HFFc6 (cell line): ENCODE measurements at regions not wholly inside any gene's neighbourhood (a gene's known extent, or its start where the extent isn't known, plus 50 kb on each side); places are given as distances from the start of the nearest gene placed in this dataset.

ENCODE experiments used
- DNase-seq: peaks from one replicate; pipeline ENCODE4 v3.0.0-alpha.2; 2018
- H3K27ac Mint-ChIP-seq: 2 replicates; pipeline ENCODE4 v1.8.0; 2020; ENCODE audit warnings: mild to moderate bottlenecking, mixed read lengths
- H3K27me3 Mint-ChIP-seq: 2 replicates; pipeline ENCODE4 v1.8.0; 2021; ENCODE audit warnings: mild to moderate bottlenecking, moderate library complexity, mixed read lengths; ENCODE audit not compliant: insufficient read depth
- H3K36me3 Mint-ChIP-seq: 2 replicates; pipeline ENCODE4 v1.8.0; 2021; ENCODE audit warnings: low read depth, mixed read lengths
- H3K4me1 Mint-ChIP-seq: 2 replicates; pipeline ENCODE4 v1.8.0; 2020; ENCODE audit warnings: low read depth, mixed read lengths
- H3K4me3 Mint-ChIP-seq: 2 replicates; pipeline ENCODE4 v1.8.0; 2020; ENCODE audit warnings: mild to moderate bottlenecking, moderate library complexity, mixed read lengths
- H3K9me3 Mint-ChIP-seq: 2 replicates; pipeline ENCODE4 v1.8.0; 2020; ENCODE audit warnings: mild to moderate bottlenecking, mixed read lengths
- TF ChIP-seq, protein P1 (sequence below): fragments of 200-600 bp; sonication (generic); IDR thresholded peaks from 2 replicates; pipeline ENCODE4 v1.5.0; 2021; ENCODE audit warnings: antibody characterized with exemption, mild to moderate bottlenecking

DNA sequence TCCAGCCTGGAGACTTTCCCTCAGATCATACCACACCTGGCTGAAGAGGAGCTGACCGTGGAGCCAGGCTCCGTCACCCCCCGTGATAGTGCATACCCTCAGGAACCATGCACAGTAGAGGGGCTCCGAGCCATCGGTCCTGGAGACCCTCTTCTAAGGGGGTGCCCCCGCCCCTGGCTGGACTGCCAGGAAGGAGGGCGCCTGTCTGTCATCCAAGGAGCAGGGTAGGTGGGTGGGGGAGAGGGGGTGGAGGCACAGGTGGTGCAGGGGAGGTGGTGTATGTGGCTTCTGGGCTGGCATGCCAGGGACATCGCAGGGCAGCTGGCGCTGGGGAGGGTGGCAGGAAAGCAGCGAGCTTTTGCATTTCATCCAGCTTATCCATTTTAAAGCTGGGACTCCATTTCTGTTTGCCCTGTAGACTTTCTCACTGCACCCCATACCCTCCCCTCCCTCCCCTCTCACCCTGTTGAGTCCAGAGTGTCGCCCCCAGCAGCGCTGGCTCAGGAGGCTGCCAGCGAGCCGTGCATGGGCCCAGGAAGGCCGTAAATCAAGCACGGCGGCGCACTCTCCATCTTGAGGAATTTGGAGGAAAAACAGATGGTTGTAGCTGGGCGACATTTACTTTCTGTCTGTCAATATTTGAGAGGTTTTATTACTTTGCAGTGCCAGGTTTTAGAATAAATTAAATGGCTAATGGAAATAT, 56.2 kb upstream of the HS6ST1 start:
- TF ChIP-seq, protein P1, sequence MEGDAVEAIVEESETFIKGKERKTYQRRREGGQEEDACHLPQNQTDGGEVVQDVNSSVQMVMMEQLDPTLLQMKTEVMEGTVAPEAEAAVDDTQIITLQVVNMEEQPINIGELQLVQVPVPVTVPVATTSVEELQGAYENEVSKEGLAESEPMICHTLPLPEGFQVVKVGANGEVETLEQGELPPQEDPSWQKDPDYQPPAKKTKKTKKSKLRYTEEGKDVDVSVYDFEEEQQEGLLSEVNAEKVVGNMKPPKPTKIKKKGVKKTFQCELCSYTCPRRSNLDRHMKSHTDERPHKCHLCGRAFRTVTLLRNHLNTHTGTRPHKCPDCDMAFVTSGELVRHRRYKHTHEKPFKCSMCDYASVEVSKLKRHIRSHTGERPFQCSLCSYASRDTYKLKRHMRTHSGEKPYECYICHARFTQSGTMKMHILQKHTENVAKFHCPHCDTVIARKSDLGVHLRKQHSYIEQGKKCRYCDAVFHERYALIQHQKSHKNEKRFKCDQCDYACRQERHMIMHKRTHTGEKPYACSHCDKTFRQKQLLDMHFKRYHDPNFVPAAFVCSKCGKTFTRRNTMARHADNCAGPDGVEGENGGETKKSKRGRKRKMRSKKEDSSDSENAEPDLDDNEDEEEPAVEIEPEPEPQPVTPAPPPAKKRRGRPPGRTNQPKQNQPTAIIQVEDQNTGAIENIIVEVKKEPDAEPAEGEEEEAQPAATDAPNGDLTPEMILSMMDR: no peak
- H3K9me3 Mint-ChIP-seq: no peaks in the 10 kb centered on the region
- H3K4me1 Mint-ChIP-seq: peaks cover 39% of the 10 kb centered on the region
- no peak for DNase-seq
- peaks cover 8% of the 10 kb centered on the region for H3K27me3 Mint-ChIP-seq
- no peaks in the 10 kb centered on the region for H3K36me3 Mint-ChIP-seq
- H3K27ac Mint-ChIP-seq: peak overlapping the region; percentile 37; the same call in 1 of the 2 replicates
- H3K4me3 Mint-ChIP-seq: no peak overlapping the region

DNA sequence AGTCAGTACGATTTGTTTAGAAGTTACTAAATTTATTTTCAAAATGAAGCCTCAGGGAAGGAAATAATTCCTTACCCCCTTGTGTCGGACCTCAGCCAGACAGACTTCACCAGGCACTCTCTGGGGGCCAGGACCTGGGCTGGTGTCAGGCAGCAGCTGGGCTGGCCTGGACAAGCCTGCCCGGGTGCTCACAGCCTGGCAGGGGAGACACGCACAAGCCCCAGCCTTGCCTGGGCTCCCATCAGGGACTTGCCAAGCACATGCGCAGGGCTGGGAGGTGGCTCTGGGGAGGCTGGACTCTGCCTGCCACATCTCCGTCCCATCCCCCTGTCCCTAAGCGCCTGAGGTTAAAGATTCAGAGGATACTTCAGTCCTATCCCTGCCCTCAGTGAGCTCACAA, 56.8 kb upstream of the HS6ST1 start:
- no peak overlapping the region for H3K4me3 Mint-ChIP-seq
- H3K27ac Mint-ChIP-seq: no peak overlapping the region
- no peaks in the 10 kb centered on the region for H3K36me3 Mint-ChIP-seq
- DNase-seq: no peak
- H3K9me3 Mint-ChIP-seq: no peaks in the 10 kb centered on the region
- peaks cover 8% of the 10 kb centered on the region for H3K27me3 Mint-ChIP-seq
- TF ChIP-seq, protein P1: no peak
- H3K4me1 Mint-ChIP-seq: peaks cover 39% of the 10 kb centered on the region

DNA sequence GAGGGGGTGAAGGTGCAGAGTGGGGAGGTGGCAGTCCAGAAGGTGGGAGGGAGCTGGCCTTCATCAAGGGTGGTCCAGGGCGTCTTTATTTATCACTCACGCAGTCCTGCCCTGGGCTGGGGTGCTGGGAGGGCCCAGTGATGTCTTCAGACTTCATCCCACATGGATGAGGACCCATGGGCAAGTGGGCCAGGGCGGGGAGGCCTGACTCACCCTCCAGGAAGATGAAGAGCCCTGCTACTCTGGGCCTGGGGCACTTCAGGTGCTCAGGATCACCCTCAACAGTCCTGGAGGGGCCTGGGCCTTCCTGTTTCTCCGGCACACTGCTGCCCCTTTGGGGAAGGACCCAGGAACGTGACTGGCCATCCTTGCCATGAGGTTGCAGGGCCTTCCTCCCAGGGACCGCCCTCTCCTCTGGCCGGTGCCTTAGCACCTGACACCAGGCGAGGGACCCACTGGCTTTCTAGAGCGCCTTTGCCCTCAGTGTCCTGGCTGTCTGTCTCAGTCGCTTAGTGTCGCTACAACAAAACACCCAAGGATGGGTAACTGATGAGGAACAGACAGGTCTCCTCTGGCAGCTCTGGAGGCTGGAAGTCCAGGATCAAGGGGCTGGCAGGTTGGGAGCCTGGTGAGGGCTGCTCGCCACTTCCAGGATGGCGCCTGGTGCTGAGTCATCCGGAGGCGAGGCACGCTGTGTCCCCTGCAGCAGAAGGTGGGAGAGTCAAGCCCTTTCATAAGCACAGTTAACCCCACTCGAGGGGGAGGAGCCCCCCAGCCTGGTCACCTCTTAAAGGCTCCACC, 57.8 kb upstream of the HS6ST1 start:
- Mint-ChIP-seq H3K4me3 (no peak overlapping the region), H3K4me1 (peaks cover 47% of the 10 kb centered on the region), H3K36me3 (no peaks in the 10 kb centered on the region), H3K27me3 (peaks cover 8% of the 10 kb centered on the region), H3K9me3 (no peaks in the 10 kb centered on the region), H3K27ac (no peak overlapping the region)
- TF ChIP-seq, protein P1: no peak
- DNase-seq: no peak

DNA sequence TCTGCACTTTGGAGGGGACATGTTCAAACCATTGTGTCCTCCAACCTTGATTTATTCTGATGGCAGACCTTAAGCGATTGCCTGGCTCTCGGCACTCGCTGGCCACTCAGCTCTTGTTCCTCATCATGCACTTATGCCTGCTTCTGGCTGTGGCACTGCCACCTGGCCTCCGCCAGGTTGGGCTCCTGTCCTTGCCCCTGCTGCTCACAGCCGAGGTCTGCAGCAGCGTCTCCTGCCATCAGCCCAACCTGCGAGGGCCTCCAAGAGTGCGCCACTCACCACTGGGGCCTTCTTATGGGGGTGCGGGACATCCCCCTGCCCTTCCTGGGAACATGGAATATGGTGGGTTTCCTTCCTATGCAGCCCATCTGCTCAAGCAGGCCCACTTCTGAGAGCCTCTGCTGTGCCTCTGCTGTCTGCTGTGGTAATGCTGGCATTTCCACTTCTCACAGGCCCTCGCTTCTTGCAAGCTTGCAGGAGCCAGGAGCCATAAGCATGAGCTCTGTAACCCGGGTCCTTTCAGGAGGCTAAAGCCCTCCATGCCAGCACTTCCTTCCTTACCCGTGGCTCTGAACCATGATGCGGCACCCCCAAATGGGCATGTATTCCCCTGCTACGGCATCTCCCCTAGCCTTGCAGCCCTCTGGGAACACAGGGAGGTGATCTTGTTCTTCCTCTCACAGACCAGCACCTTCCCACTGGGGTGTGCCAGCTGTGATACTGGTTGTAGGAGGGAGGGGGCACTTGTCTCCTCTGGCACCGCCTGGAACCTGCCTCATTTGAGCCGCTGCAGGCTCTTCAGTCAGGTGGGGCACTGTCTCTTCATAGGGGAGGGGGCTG, 58.6 kb upstream of the HS6ST1 start:
- Mint-ChIP-seq H3K9me3 (no peaks in the 10 kb centered on the region), H3K4me1 (peaks cover 47% of the 10 kb centered on the region), H3K27me3 (peaks cover 8% of the 10 kb centered on the region), H3K27ac (no peak overlapping the region), H3K4me3 (no peak overlapping the region), H3K36me3 (no peaks in the 10 kb centered on the region)
- TF ChIP-seq, protein P1: no peak
- DNase-seq: no peak

DNA sequence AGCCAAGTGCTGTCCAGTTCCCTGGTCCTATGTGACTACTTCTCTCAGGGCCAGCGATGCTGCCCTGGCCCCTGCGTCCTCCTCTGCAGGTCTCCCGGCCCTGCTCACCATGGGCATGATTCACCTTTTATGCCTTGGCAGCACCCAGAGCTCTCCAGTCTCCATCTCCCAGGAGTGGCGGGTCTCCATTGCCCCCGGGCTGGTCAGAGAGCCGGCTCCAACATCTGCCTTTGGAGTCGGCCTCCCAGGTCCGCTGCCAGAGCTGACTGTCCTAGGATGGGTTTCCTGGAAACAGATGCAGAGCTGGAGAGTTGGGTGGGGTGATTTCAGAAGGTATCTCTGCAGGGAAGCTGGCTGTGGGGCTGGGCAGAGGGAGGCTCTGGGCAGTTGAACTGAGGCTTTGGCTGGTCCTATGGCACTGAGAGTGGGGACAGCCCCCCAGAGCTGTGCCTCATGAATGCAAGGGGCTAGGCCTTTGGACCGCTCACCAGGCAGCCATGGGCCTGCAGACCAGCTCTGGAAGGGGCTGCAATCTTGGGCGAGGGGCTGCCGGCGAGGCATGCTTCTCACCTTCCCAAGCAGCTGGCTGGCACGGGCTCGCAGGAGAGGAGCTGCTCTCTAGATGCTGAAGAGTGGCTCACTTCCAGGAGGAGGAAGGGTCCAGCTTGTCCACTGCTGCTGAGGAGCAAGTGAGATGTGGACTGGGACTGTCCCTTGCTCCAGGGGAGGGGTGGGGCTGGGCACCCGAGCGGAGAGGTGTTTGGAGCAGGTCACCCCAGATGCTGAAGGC, 59.8 kb upstream of the HS6ST1 start:
- DNase-seq: no peak
- H3K9me3 Mint-ChIP-seq: no peaks in the 10 kb centered on the region
- no peak overlapping the region for H3K27ac Mint-ChIP-seq
- H3K36me3 Mint-ChIP-seq: no peaks in the 10 kb centered on the region
- H3K4me3 Mint-ChIP-seq: no peak overlapping the region
- TF ChIP-seq, protein P1: no peak
- H3K4me1 Mint-ChIP-seq: peaks cover 45% of the 10 kb centered on the region
- peaks cover 8% of the 10 kb centered on the region for H3K27me3 Mint-ChIP-seq
